ENCODE measurements at regions not wholly inside any gene's neighbourhood (a gene's known extent, or its start where the extent isn't known, plus 50 kb on each side); places are given as distances from the start of the nearest gene placed in this dataset.
"Not testable (repeated sequence)": the region's sequence is repeated elsewhere in the genome, so short reads cannot be mapped to it uniquely, and the experiment has no call there.

- Histone ChIP-seq H3K27ac (no peak overlapping the region), H3K27me3 (no peaks in the 10 kb centered on the region), H3K36me3 (replicated peaks in 1 of 2; ENCODE audit: insufficient read depth in 1 of 2, low read depth in 2 of 2) (no peaks in the 10 kb centered on the region), H3K4me1 (no peaks in the 10 kb centered on the region), H3K4me3 (no peak overlapping the region), H3K9me3 (no peaks in the 10 kb centered on the region)
- intact Hi-C loops (cut with DNase I): no loop called here
- ATAC-seq: no peak
- 68 to 80% methylated on average over 1 of the region's 1 CpG for WGBS, 2 donors
- TF ChIP-seq CTCF (IDR thresholded peaks at IDR 0.05): no peak
- TF ChIP-seq POLR2A (IDR thresholded peaks at IDR 0.05): no peak
- DNase-seq: no peak
Measured at GRCh38 chr12:102331419-102331818, 133.8 kb upstream of the PMCH start.

GRCh38 chr12:102329883-102330282 is 132.2 kb upstream of the PMCH start:
- Histone ChIP-seq H3K9me3 (no peaks in the 10 kb centered on the region), H3K4me1 (no peaks in the 10 kb centered on the region), H3K36me3 (replicated peaks in 1 of 2; ENCODE audit: insufficient read depth in 1 of 2, low read depth in 2 of 2) (no peaks in the 10 kb centered on the region), H3K4me3 (no peak overlapping the region), H3K27me3 (no peaks in the 10 kb centered on the region), H3K27ac (no peak overlapping the region)
- TF ChIP-seq POLR2A (IDR thresholded peaks at IDR 0.05) (no peak), CTCF (IDR thresholded peaks at IDR 0.05) (no peak)
- DNase-seq: no peak
- no peak for ATAC-seq
- intact Hi-C loops (cut with DNase I): no loop called here

GRCh38 chr12:102326982-102327381 is 129.3 kb upstream of the PMCH start:
- TF ChIP-seq POLR2A (IDR thresholded peaks at IDR 0.05) (no peak), CTCF (IDR thresholded peaks at IDR 0.05) (no peak)
- Histone ChIP-seq H3K4me1 (no peaks in the 10 kb centered on the region), H3K27me3 (no peaks in the 10 kb centered on the region), H3K27ac (no peak overlapping the region), H3K36me3 (replicated peaks in 1 of 2; ENCODE audit: insufficient read depth in 1 of 2, low read depth in 2 of 2) (no peaks in the 10 kb centered on the region), H3K9me3 (no peaks in the 10 kb centered on the region), H3K4me3 (no peak overlapping the region)
- 0 to 12% methylated on average over 1 of the region's 1 CpG for WGBS, 2 donors
- intact Hi-C loops (cut with DNase I): no loop called here
- ATAC-seq: no peak
- no peak for DNase-seq

GRCh38 chr12:102325108-102325507 is 127.5 kb upstream of the PMCH start:
- H3K4me3 ChIP-seq; H3K4me1 ChIP-seq; DNase-seq; H3K27ac ChIP-seq; H3K36me3 ChIP-seq (replicated peaks in 1 of 2; ENCODE audit: insufficient read depth in 1 of 2, low read depth in 2 of 2); H3K9me3 ChIP-seq; H3K27me3 ChIP-seq; intact Hi-C loops (cut with DNase I); ATAC-seq: not testable (repeated sequence)
- 78 to 88% methylated on average over 4 of the region's 4 CpGs for WGBS, 2 donors

- Histone ChIP-seq H3K27me3 (no peaks in the 10 kb centered on the region), H3K4me1 (no peaks in the 10 kb centered on the region), H3K27ac (no peak overlapping the region), H3K36me3 (replicated peaks in 1 of 2; ENCODE audit: insufficient read depth in 1 of 2, low read depth in 2 of 2) (no peaks in the 10 kb centered on the region), H3K4me3 (no peak overlapping the region), H3K9me3 (no peaks in the 10 kb centered on the region)
- intact Hi-C loops (cut with DNase I): no loop called here
- ATAC-seq (no peak), DNase-seq (no peak)
- WGBS, 2 donors: 54 to 83% methylated on average over 1 of the region's 1 CpG
- TF ChIP-seq CTCF (IDR thresholded peaks at IDR 0.05): no peak
- TF ChIP-seq POLR2A (IDR thresholded peaks at IDR 0.05): no peak
Measured at GRCh38 chr12:102323799-102324198, 126.2 kb upstream of the PMCH start.

All from body of pancreas (tissue), 4 donors.